ENCODE measurements at regions not wholly inside any gene's neighbourhood (a gene's known extent, or its start where the extent isn't known, plus 50 kb on each side); places are given as distances from the start of the nearest gene placed in this dataset.
"Not testable (repeated sequence)": the region's sequence is repeated elsewhere in the genome, so short reads cannot be mapped to it uniquely, and the experiment has no call there.

DNA sequence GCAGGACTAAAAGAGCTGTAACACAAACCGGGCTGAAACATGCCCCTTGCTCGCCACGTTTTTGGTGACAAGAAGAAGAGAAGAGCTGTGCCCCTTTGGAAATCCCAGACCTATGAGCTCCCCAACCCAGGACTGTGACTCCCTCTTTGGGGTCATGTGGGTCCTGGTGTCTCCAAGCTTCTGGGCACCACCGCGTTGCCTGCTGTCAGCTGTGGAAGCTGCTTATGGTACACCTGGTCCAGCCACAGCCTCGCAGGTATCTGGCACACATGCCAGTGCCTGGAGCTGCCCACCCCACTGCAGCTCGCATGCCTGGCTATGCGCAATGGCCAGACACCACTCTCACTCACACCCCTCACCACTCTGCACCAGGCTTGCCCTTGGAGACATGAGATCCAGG lies 171.8 kb downstream of the MATN1 start:
- Mint-ChIP-seq H3K27ac (no peak overlapping the region), H3K27me3 (peaks cover 10% of the 10 kb centered on the region), H3K4me1 (no peaks in the 10 kb centered on the region), H3K36me3 (ENCODE audit: low read depth) (no peaks in the 10 kb centered on the region), H3K9me3 (no peaks in the 10 kb centered on the region), H3K4me3 (no peak overlapping the region)
- no peak for DNase-seq
- ChIA-PET CTCF (no interaction called here), POLR2A (no interaction called here)

DNA sequence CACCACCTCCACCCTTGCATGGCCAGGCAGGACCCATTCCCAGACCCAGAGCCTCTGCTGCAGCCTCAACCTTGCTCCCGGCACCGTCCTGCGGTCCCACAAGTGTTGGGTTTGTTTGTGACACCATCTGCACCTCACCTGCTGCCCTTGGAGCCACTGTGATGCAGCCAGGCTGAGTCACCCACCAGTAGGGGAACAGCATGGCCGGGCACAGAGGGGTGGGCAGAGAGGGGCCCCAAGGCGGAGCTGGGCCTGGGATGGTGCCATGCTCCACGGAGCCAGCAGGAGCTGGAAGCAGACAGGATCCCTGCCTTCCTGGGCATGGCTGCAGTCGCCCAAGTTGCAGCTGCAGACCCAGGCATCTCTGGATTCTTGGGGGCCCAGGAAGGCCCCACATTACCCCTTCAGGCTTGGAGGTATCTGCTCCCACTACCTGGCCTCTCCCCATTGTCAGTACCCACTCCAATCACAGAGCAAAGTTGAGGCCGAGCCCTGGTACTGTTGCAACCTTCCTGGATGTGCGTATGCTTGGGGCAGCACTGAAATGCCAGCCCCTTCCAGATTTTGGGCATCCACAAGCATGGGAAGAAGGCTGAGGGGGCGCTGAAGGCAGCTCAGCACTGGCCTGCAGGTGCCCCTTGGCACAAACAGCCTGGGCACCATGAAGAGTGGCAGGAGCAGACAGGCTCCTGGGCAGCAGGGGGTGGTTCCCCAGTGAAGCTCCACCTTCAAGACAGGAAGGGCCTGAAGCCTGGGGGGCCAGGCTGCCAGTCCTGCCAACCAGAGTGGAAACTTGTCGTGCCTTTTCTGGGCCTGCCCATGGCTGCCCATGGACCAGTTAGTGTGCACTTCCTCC lies 172.8 kb downstream of the MATN1 start:
- Mint-ChIP-seq H3K27me3 (peaks cover 12% of the 10 kb centered on the region), H3K4me3 (no peak overlapping the region), H3K4me1 (no peaks in the 10 kb centered on the region), H3K36me3 (ENCODE audit: low read depth) (no peaks in the 10 kb centered on the region), H3K9me3 (no peaks in the 10 kb centered on the region), H3K27ac (no peak overlapping the region)
- no peak for DNase-seq
- POLR2A ChIA-PET: no interaction called here
- CTCF ChIA-PET: no interaction called here

DNA sequence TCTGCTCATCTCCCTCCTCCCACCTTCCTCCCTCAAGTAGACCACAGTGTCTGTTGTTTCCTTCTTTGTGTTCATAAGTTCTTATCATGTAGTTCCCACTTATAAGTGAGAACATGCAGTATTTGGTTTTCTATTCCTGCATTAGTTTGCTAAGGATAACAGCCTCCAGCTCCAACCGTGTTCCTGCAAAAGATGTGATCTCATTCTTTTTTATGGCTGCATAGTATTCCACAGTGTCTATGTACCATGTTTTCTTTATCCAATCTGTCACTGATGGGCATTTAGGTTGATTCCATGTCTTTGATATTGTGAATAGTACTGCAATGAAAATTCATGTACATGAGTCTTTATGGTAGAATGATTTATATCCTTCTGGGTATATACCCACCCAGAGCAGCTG lies 173.5 kb downstream of the MATN1 start:
- CTCF ChIA-PET; POLR2A ChIA-PET; H3K36me3 Mint-ChIP-seq (ENCODE audit: low read depth); H3K27ac Mint-ChIP-seq; DNase-seq; H3K4me3 Mint-ChIP-seq; H3K9me3 Mint-ChIP-seq; H3K4me1 Mint-ChIP-seq: not testable (repeated sequence)
- peaks cover 16% of the 10 kb centered on the region for H3K27me3 Mint-ChIP-seq

DNA sequence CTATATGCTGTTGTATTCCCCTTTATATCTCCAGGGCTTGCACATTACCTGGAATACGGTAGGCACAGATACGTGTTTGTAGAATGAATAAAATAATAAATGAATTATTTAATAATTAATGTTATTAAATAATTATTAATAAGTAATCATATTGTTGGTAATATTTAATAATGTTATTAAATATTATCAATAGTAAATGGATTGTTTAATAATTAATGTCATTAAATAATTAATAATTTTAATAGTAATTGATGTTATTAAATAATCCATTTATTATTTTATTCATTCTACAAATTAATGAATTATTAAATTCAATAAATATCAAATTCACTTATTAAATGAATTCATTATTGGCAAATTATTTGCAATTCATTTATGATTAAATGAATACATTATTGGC lies 175.1 kb downstream of the MATN1 start:
- ChIA-PET CTCF (no interaction called here), POLR2A (no interaction called here)
- Mint-ChIP-seq H3K27me3 (peaks cover 16% of the 10 kb centered on the region), H3K36me3 (ENCODE audit: low read depth) (no peaks in the 10 kb centered on the region), H3K4me1 (no peaks in the 10 kb centered on the region), H3K27ac (no peak overlapping the region), H3K9me3 (no peaks in the 10 kb centered on the region), H3K4me3 (no peak overlapping the region)
- no peak for DNase-seq

DNA sequence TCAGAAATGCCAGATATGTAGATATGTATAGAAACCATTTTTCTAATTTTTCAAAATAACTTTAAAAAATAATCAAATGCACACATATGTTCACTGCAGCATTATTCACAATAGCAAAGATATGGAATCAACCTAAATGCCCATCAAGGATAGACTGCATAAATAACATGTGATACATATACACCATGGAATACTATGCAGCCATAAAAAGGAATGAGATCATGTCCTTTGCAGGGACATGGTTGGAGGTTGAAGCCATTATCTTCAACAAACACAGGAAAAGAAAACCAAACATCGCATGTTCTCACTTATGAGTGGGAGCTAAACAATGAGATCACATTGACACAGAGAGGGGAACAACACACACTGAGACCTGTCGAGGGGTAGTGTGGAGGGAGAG lies 176.1 kb downstream of the MATN1 start:
- H3K9me3 Mint-ChIP-seq; H3K4me3 Mint-ChIP-seq; H3K4me1 Mint-ChIP-seq; H3K27ac Mint-ChIP-seq; H3K36me3 Mint-ChIP-seq (ENCODE audit: low read depth); H3K27me3 Mint-ChIP-seq; CTCF ChIA-PET; DNase-seq; POLR2A ChIA-PET: not testable (repeated sequence)

DNA sequence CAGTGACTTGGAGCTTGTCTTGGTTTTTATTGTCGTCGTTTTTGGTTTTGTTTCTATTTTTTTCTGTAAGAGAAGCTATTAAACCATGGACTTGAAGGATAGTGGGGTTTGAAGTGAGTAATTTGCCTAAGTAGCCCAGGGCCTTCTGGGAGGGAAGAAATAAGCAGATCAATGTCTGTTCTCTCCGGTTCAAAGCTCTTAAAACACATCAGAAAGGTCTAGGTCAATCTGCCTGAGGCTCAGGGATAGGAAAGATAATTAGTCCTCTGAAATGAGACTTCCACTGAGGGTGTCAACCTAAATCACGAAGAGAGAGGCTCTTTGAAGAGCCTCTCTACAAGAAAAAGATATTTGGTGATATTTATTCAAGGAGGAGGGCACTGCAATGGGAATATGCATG lies 178.0 kb downstream of the MATN1 start:
- no peaks in the 10 kb centered on the region for H3K36me3 Mint-ChIP-seq (ENCODE audit: low read depth)

DNA sequence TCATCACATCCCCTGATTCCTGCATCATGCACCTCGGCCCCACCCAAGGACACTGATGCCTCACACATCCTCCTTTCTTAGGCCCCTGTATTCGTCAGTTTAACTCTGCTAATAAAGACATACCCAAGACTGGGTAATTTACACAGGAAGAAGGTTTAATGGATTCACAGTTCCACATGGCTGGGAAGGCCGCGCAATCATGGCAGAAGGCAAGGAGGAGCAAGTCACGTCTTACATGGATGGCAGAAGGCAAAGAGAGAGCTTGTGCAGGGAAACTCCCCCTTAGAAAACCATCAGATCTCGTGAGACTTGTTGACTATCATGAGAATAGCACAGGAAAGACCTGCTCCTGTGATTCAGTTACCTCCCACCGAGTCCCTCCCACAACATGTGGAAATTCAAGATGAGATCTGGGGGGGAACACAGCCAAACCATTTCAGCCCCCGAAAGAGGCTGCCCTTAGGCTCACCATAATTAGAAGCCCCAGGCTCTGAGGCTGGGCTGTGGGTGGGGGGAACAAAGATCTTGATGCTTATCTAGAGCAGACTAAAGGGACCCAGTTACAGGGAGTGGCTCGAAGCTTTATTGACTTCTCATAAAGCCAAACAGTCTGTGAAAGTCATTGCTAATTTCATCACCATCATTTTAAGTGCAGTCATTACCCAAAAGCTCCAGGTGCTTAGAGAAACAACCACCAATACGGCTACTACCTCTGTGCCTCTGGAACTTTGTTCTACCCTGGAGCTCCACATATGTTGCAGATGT lies 181.5 kb downstream of the MATN1 start:
- H3K4me3 Mint-ChIP-seq: no peak overlapping the region
- H3K4me1 Mint-ChIP-seq: no peaks in the 10 kb centered on the region
- CTCF ChIA-PET: no interaction called here
- no peak for DNase-seq
- H3K36me3 Mint-ChIP-seq (ENCODE audit: low read depth): no peaks in the 10 kb centered on the region
- no peaks in the 10 kb centered on the region for H3K9me3 Mint-ChIP-seq
- no peak overlapping the region for H3K27ac Mint-ChIP-seq
- POLR2A ChIA-PET: no interaction called here
- peaks cover 8% of the 10 kb centered on the region for H3K27me3 Mint-ChIP-seq

More for the DNA sequence above, 178.0 kb downstream of the MATN1 start:
- Mint-ChIP-seq H3K27me3 (peaks cover 8% of the 10 kb centered on the region), H3K4me3 (no peak overlapping the region), H3K4me1 (no peaks in the 10 kb centered on the region), H3K27ac (no peak overlapping the region), H3K9me3 (no peaks in the 10 kb centered on the region)
- ChIA-PET CTCF (no interaction called here), POLR2A (no interaction called here)
- no peak for DNase-seq

DNA sequence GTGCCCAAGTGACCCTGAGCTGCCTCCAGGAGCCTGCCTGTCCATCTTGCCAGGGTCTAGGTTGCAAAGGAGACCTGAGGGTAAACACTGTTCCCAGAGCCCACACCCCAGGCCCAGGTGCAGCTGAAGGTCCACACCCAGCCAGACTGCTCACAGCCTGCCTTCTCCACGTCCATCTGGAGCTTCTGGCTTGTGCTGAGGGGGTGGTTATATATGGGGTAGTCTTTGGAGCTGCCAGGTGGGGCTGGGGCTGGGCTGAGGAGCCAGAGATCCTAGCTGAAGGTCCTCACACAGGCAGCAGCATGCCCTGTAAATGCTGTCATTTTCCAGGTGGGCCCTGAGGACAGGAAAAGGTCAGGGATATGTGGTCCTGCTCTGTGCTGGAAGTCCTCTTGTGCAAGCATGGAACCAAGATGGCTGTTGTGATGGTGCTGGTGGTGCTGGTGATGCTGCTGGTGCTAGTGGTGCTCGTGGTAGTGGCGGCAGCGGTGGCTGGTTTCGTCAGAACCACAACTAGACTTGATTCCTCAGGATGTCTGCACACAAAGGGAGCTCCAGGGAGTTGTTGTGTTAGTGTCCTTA lies 182.7 kb downstream of the MATN1 start:
- ChIA-PET POLR2A (no interaction called here), CTCF (no interaction called here)
- Mint-ChIP-seq H3K27me3 (peaks cover 4% of the 10 kb centered on the region), H3K36me3 (ENCODE audit: low read depth) (no peaks in the 10 kb centered on the region), H3K27ac (no peak overlapping the region), H3K4me3 (no peak overlapping the region), H3K4me1 (no peaks in the 10 kb centered on the region), H3K9me3 (no peaks in the 10 kb centered on the region)
- DNase-seq: no peak

DNA sequence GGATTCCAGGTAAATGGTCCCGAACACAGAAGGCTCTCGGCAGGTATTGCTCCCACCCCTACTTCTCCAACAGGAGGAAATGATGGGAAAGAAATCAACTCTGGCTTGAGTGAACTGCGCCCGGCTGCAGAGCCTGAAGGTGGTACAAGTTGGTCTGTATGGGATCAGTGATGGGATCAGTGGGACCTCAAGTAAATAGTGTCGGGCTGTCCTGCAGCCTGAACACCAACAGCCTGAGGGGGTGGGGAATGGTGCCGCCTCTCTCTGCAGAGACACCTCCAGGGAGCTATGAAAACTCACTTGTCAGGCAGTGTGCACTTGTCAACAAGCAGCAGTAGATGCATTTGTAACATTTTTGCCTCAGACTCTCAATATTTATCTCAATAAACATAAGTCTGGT lies 183.5 kb downstream of the MATN1 start:
- no peak overlapping the region for H3K4me3 Mint-ChIP-seq
- ChIA-PET CTCF (no interaction called here), POLR2A (no interaction called here)
- H3K27ac Mint-ChIP-seq: no peak overlapping the region
- H3K9me3 Mint-ChIP-seq: no peaks in the 10 kb centered on the region
- no peak for DNase-seq
- H3K27me3 Mint-ChIP-seq: no peaks in the 10 kb centered on the region
- no peaks in the 10 kb centered on the region for H3K36me3 Mint-ChIP-seq (ENCODE audit: low read depth)
- H3K4me1 Mint-ChIP-seq: no peaks in the 10 kb centered on the region

DNA sequence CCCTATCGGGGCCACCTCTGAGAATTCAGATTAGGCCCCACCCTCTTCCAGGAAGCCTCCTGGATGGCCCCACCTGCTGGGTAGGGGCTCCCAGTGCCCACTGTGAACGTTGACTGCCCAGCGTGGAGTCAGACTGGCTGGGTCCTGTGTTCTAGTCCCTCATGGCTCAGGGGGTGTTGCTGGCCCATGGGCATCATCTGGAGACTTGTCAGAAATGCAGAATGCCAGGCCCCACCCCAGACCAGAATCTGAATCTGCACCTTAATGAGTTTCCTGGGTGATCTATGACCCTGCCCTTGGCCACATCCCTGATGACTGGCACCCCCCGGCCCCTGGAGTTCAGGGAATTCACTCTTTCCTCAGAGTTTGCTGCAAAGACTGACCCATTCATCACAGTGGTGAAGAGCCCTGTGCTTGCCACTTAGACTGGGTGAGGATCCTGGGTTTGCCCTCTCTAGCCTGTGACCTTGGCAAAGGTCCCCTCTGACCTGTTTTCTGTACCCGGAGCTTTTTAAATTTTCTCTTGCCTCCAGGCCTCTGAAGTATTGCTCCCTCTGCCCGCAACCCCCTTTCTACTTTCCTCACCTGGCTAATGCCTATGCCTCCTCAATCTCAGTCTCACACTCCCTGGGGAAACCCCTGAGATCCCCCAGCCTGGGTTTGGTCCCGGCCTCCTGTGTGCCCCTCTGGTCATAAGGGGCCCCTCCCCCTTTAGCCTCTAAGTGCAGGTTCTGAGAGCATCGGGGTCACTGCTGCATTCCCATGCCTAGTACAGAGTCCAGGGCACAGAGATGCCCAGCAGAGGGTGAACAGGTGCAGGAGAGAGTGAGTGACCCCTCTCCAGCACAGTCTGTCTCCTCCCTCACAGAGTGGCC lies 184.2 kb downstream of the MATN1 start:
- no peak overlapping the region for H3K4me3 Mint-ChIP-seq
- ChIA-PET POLR2A (no interaction called here), CTCF (no interaction called here)
- H3K9me3 Mint-ChIP-seq: no peaks in the 10 kb centered on the region
- no peaks in the 10 kb centered on the region for H3K27me3 Mint-ChIP-seq
- no peak overlapping the region for H3K27ac Mint-ChIP-seq
- no peaks in the 10 kb centered on the region for H3K36me3 Mint-ChIP-seq (ENCODE audit: low read depth)
- DNase-seq: no peak
- no peaks in the 10 kb centered on the region for H3K4me1 Mint-ChIP-seq

DNA sequence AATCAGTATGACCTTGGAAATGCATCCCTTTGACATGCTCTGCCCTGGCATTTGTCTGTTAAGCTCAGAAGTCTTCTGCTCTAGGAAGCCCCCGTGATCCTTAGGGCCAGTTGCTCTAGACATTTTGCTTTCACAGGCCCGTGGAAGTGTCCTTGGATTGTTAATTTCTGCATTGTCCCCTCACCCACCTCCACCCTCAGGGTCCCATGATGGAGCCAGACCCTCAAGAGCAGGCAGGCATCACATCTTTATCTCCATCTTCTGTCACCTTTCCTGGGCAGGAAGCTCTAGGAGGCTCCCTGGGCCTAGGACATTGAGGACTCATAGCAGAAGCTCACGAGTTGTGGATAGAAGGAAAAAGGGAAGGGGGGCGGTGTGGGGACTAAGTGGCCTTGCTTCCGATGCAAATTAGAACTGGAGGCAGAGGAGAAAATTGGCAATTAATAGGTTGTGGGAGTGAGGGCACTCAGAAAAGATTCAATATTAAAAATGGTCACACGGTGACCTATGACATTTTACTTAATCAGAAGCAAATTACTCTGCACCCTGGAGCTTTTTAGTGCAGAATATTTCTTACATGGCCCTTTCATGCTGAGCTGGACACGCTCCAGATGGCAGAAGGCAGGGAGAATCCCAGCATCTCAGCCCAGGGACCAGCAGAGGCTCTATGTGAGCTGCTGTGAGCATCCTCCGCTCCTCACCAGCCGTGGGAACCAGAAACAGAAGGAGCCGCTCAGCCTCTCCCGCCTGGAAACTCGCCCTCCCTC lies 185.0 kb downstream of the MATN1 start:
- CTCF ChIA-PET: interaction anchor here (1.3 kb wide), 1 partner anchor 49 kb away, joined by 3 read pairs; no protein-coding TSS in a partner anchor
- no peak overlapping the region for H3K4me3 Mint-ChIP-seq
- DNase-seq: no peak
- POLR2A ChIA-PET: no interaction called here
- no peaks in the 10 kb centered on the region for H3K4me1 Mint-ChIP-seq
- H3K36me3 Mint-ChIP-seq (ENCODE audit: low read depth): no peaks in the 10 kb centered on the region
- no peak overlapping the region for H3K27ac Mint-ChIP-seq
- no peaks in the 10 kb centered on the region for H3K27me3 Mint-ChIP-seq
- H3K9me3 Mint-ChIP-seq: no peaks in the 10 kb centered on the region

DNA sequence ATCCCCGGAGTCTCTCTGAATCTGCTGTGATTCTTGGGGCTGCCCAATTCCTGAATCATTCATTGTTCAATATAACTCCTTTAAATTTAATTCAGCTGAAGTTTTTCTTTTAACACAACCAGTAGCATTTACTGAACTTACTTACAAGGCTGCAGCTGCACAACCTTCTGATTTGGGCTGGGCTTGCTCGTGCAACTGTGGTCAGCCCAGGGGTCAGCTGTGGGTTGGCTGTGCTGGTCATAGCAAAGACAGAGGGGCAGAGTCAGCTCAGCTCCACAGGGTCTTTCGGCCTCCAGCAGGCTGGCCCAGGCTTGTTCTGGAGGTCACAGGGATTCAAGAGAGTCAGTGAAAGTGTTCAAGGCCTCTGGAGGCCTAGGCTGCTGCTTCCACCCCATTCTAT lies 186.1 kb downstream of the MATN1 start:
- no peaks in the 10 kb centered on the region for H3K9me3 Mint-ChIP-seq
- POLR2A ChIA-PET: no interaction called here
- H3K4me1 Mint-ChIP-seq: no peaks in the 10 kb centered on the region
- CTCF ChIA-PET: interaction anchor here (1.3 kb wide), 1 partner anchor 50 kb away, joined by 3 read pairs; no protein-coding TSS in a partner anchor
- peaks cover 3% of the 10 kb centered on the region for H3K27me3 Mint-ChIP-seq
- H3K4me3 Mint-ChIP-seq: no peak overlapping the region
- no peaks in the 10 kb centered on the region for H3K36me3 Mint-ChIP-seq (ENCODE audit: low read depth)
- DNase-seq: no peak
- no peak overlapping the region for H3K27ac Mint-ChIP-seq
